K562 (cell line): ENCODE measurements at regions not wholly inside any gene's neighbourhood (a gene's known extent, or its start where the extent isn't known, plus 50 kb on each side); places are given as distances from the start of the nearest gene placed in this dataset.

Experiments used
- CSDE1 ChIP-seq, 2 experiments: fragments of 450-650 bp; IDR thresholded peaks; 2 replicates each; pipeline ENCODE4 v1.6.1; 2016; ENCODE audit warnings: mild to moderate bottlenecking in 1 of 2
- ETS2 ChIP-seq: IDR thresholded peaks from 2 replicates; pipeline ENCODE4 v1.6.1; 2016; ENCODE audit warnings: borderline replicate concordance, missing genetic modification characterization, mild to moderate bottlenecking, moderate library complexity, missing compliant biosample characterization; ENCODE audit not compliant: poor library complexity, severe bottlenecking
- EWSR1 ChIP-seq: fragments of 450-650 bp; IDR thresholded peaks from 2 replicates; pipeline ENCODE4 v1.6.1; 2018; ENCODE audit warnings: borderline replicate concordance, mild to moderate bottlenecking, low read depth, moderate library complexity; ENCODE audit not compliant: partially characterized antibody
- EZH2 ChIP-seq: IDR thresholded peaks from 2 replicates; pipeline ENCODE4 v1.6.1; 2012; ENCODE audit warnings: low read depth, mild to moderate bottlenecking, inconsistent platforms, low read length, borderline replicate concordance
- NFYB ChIP-seq: IDR thresholded peaks from 2 replicates; pipeline ENCODE4 v1.6.1; 2011; ENCODE audit warnings: mild to moderate bottlenecking, moderate library complexity; ENCODE audit not compliant: insufficient read length; ENCODE audit errors: extremely low read depth
- SP1 ChIP-seq: sonication (generic); formaldehyde crosslinking; IDR thresholded peaks from 2 replicates; pipeline ENCODE4 v1.8.1; 2022; ENCODE audit warnings: mild to moderate bottlenecking, missing genetic modification reagents
- ZNF347 ChIP-seq: fragments of 450-650 bp; formaldehyde crosslinking; IDR thresholded peaks from 2 replicates; pipeline ENCODE4 v1.4.0; 2020; ENCODE audit warnings: low read depth, mild to moderate bottlenecking, moderate library complexity
- TF ChIP-seq, protein P1 (sequence below), 3 experiments: IDR thresholded peaks in 2 of 3; conservative IDR thresholded peaks in 1 of 3; 2 replicates each; pipeline ENCODE4 v1.5.1; 2011 to 2012; ENCODE audit warnings: low read length in 3 of 3, mild to moderate bottlenecking in 3 of 3, control low read depth in 2 of 3, improper control_type of control experiment in 1 of 3, inconsistent platforms in 1 of 3, low read depth in 1 of 3, mixed read lengths in 1 of 3, moderate library complexity in 1 of 3; ENCODE audit not compliant: insufficient read depth in 2 of 3

DNA sequence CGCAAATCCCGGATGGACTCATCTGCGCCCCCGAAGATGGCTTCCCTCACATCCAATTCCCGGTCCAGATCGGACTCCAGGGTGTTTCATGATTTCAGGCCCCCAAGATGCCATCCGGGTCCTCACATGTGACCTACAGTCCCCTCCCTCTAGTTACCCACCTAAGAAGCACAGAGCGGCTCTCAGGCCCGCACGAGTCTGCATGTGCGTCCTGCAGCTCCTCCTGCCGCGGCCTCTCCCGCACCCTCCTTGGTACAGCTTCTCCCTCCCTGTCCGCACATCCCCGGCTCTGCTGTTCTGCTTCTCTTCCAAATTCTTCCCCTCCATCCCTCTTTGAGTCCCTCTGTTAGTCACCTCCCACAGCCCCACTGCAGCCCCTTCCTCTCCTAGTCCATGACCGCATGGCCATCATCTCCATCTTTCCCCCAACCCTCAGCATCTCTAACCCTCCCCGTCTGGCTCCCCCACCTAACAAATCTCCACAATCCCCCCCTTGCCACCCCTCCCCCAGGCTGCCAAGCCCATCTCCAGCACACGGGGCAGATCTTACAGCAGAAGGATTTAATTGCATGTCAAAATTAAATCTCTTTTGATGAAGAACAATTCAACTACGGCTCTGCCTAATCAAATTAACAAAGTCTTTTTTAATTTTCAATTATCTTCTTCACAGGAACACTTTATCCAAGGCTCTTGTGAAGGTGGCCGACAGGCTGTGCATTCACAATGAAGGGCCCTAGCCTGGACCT is 231.0 kb downstream of the RBFOX3 start:
- TF ChIP-seq CSDE1 (IDR thresholded peaks at IDR 0.05): no peak
- TF ChIP-seq ETS2 (tag): no peak
- TF ChIP-seq EWSR1: no peak
- no peak for TF ChIP-seq NFYB
- TF ChIP-seq ZNF347 (CRISPR knock-in tag): no peak
- TF ChIP-seq, protein P1, sequence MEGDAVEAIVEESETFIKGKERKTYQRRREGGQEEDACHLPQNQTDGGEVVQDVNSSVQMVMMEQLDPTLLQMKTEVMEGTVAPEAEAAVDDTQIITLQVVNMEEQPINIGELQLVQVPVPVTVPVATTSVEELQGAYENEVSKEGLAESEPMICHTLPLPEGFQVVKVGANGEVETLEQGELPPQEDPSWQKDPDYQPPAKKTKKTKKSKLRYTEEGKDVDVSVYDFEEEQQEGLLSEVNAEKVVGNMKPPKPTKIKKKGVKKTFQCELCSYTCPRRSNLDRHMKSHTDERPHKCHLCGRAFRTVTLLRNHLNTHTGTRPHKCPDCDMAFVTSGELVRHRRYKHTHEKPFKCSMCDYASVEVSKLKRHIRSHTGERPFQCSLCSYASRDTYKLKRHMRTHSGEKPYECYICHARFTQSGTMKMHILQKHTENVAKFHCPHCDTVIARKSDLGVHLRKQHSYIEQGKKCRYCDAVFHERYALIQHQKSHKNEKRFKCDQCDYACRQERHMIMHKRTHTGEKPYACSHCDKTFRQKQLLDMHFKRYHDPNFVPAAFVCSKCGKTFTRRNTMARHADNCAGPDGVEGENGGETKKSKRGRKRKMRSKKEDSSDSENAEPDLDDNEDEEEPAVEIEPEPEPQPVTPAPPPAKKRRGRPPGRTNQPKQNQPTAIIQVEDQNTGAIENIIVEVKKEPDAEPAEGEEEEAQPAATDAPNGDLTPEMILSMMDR (IDR thresholded peaks at IDR 0.05 in 2 of 3, conservative IDR thresholded peaks at IDR 0.05 in 1 of 3; ENCODE audit: insufficient read depth in 2 of 3, low read depth in 1 of 3, low read length in 3 of 3): no peak
- TF ChIP-seq EZH2: no peak
- TF ChIP-seq SP1 (CRISPR knock-in tag): no peak
